ENCODE measurements at regions not wholly inside any gene's neighbourhood (a gene's known extent, or its start where the extent isn't known, plus 50 kb on each side); places are given as distances from the start of the nearest gene placed in this dataset.
A peak's percentile ranks its signal among the peaks of the same experiment; 100 is the strongest.

GRCh38 chr6:141490982-141491381, 641.7 kb upstream of the GJE1 start:
- intact Hi-C loops (cut with micrococcal nuclease; ENCODE audit: unreplicated experiment): no loop called here
- no peak for TF ChIP-seq EZH2 (IDR thresholded peaks at IDR 0.05; ENCODE audit: borderline replicate concordance, low read depth, low read length, poor library complexity, severe bottlenecking)
- TF ChIP-seq, protein P1, sequence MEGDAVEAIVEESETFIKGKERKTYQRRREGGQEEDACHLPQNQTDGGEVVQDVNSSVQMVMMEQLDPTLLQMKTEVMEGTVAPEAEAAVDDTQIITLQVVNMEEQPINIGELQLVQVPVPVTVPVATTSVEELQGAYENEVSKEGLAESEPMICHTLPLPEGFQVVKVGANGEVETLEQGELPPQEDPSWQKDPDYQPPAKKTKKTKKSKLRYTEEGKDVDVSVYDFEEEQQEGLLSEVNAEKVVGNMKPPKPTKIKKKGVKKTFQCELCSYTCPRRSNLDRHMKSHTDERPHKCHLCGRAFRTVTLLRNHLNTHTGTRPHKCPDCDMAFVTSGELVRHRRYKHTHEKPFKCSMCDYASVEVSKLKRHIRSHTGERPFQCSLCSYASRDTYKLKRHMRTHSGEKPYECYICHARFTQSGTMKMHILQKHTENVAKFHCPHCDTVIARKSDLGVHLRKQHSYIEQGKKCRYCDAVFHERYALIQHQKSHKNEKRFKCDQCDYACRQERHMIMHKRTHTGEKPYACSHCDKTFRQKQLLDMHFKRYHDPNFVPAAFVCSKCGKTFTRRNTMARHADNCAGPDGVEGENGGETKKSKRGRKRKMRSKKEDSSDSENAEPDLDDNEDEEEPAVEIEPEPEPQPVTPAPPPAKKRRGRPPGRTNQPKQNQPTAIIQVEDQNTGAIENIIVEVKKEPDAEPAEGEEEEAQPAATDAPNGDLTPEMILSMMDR (conservative IDR thresholded peaks at IDR 0.05; ENCODE audit: low read depth, low read length): no peak
- DNase-seq (ENCODE audit: low spot score): no peak
- no peaks in the 10 kb centered on the region for H3K36me3 ChIP-seq (ENCODE audit: insufficient read depth, low read length, poor library complexity, severe bottlenecking)
- H3K9me3 ChIP-seq (ENCODE audit: low read depth, low read length, poor library complexity, severe bottlenecking): no peaks in the 10 kb centered on the region
- no peaks in the 10 kb centered on the region for H3K27me3 ChIP-seq (replicated peaks; ENCODE audit: insufficient read depth, low read depth, low read length, poor library complexity)
- POLR2A ChIA-PET (ENCODE audit: low non-redundant PET): no interaction called here
- peaks cover 4% of the 10 kb centered on the region for H3K4me1 ChIP-seq (ENCODE audit: insufficient read depth, low read length, poor library complexity, severe bottlenecking)
- H3K27ac ChIP-seq (ENCODE audit: low read depth, low read length, poor library complexity, severe bottlenecking): no peak overlapping the region
- no peak overlapping the region for H3K4me3 ChIP-seq (ENCODE audit: low read depth, low read length, poor library complexity, severe bottlenecking)
- no TSS peak for BruUV-seq (replicated peaks)
- CTCF ChIA-PET: no interaction called here

GRCh38 chr6:141488488-141488887, 644.2 kb upstream of the GJE1 start:
- CTCF ChIA-PET: interaction anchor here (0.5 kb wide), 1 partner anchor 21 kb away, joined by 6 read pairs; no protein-coding TSS in a partner anchor
- H3K4me1 ChIP-seq (ENCODE audit: insufficient read depth, low read length, poor library complexity, severe bottlenecking): peaks cover 14% of the 10 kb centered on the region
- DNase-seq (ENCODE audit: low spot score): no peak
- intact Hi-C loops (cut with micrococcal nuclease; ENCODE audit: unreplicated experiment): no loop called here
- TF ChIP-seq, protein P1 (conservative IDR thresholded peaks at IDR 0.05; ENCODE audit: low read depth, low read length): no peak
- no peak for TF ChIP-seq EZH2 (IDR thresholded peaks at IDR 0.05; ENCODE audit: borderline replicate concordance, low read depth, low read length, poor library complexity, severe bottlenecking)
- no peak overlapping the region for H3K4me3 ChIP-seq (ENCODE audit: low read depth, low read length, poor library complexity, severe bottlenecking)
- H3K36me3 ChIP-seq (ENCODE audit: insufficient read depth, low read length, poor library complexity, severe bottlenecking): no peaks in the 10 kb centered on the region
- no TSS peak for BruUV-seq (replicated peaks)
- H3K27me3 ChIP-seq (replicated peaks; ENCODE audit: insufficient read depth, low read depth, low read length, poor library complexity): no peaks in the 10 kb centered on the region
- POLR2A ChIA-PET (ENCODE audit: low non-redundant PET): no interaction called here
- peak overlapping the region; percentile 21 for H3K27ac ChIP-seq (ENCODE audit: low read depth, low read length, poor library complexity, severe bottlenecking)
- no peaks in the 10 kb centered on the region for H3K9me3 ChIP-seq (ENCODE audit: low read depth, low read length, poor library complexity, severe bottlenecking)

DNA sequence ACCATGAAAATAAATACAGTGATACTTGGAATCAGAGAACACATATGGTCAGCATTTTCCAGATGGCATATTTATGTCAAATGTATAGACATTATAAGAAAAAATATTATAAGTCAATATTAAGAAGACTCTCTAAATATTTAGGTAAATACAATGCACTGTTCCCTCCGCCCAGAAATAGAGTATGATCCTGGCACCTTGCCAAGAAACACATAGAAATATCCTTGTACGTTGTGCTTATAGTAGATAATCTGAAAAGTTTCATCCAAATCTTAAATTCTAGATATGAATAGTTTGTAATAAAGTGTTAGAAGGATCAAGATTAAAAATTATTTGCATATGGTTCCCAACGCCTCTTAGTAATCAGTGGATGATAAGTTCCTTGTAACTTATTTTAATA, 645.8 kb upstream of the GJE1 start:
- Histone ChIP-seq H3K36me3 (ENCODE audit: insufficient read depth, low read length, poor library complexity, severe bottlenecking) (no peaks in the 10 kb centered on the region), H3K27ac (ENCODE audit: low read depth, low read length, poor library complexity, severe bottlenecking) (no peak overlapping the region), H3K4me1 (ENCODE audit: insufficient read depth, low read length, poor library complexity, severe bottlenecking) (peaks cover 25% of the 10 kb centered on the region), H3K9me3 (ENCODE audit: low read depth, low read length, poor library complexity, severe bottlenecking) (no peaks in the 10 kb centered on the region), H3K4me3 (ENCODE audit: low read depth, low read length, poor library complexity, severe bottlenecking) (no peak overlapping the region), H3K27me3 (replicated peaks; ENCODE audit: insufficient read depth, low read depth, low read length, poor library complexity) (no peaks in the 10 kb centered on the region)
- ChIA-PET POLR2A (ENCODE audit: low non-redundant PET) (no interaction called here), CTCF (no interaction called here)
- no peak for DNase-seq (ENCODE audit: low spot score)
- intact Hi-C loops (cut with micrococcal nuclease; ENCODE audit: unreplicated experiment): no loop called here
- BruUV-seq (replicated peaks): no TSS peak
- TF ChIP-seq, protein P1 (conservative IDR thresholded peaks at IDR 0.05; ENCODE audit: low read depth, low read length): no peak
- TF ChIP-seq EZH2 (IDR thresholded peaks at IDR 0.05; ENCODE audit: borderline replicate concordance, low read depth, low read length, poor library complexity, severe bottlenecking): no peak

All from A673 (cell line).